Astrocyte (in vitro differentiated cells and primary cell): ENCODE measurements at regions not wholly inside any gene's neighbourhood (a gene's known extent, or its start where the extent isn't known, plus 50 kb on each side); places are given as distances from the start of the nearest gene placed in this dataset.

Experiments used
- DNase-seq: peaks from one replicate; pipeline ENCODE4 v3.0.0-alpha.2; 2010; ENCODE audit warnings: low read depth
- FAIRE-seq: peaks from 2 replicates; lab custom pipeline; 2011; peaks lifted over from hg19 to GRCh38; lab: Jason Lieb, UNC
- H2AFZ ChIP-seq: 2 replicates; pipeline ENCODE4 v1.6.0; 2012; ENCODE audit warnings: low read depth, low read length, inconsistent platforms
- H3K27ac ChIP-seq: 2 replicates; pipeline ENCODE4 v1.5.1; 2011; ENCODE audit warnings: low read depth, low read length, inconsistent platforms
- H3K27me3 ChIP-seq: 2 replicates; pipeline ENCODE4 v1.6.0; 2011; ENCODE audit warnings: low read length, inconsistent platforms; ENCODE audit not compliant: insufficient read depth
- H3K36me3 ChIP-seq: 2 replicates; pipeline ENCODE4 v1.5.1; 2011; ENCODE audit warnings: low read length, inconsistent platforms; ENCODE audit not compliant: insufficient read depth
- H3K4me1 ChIP-seq: 2 replicates; pipeline ENCODE4 v1.5.1; 2011; ENCODE audit warnings: low read length, inconsistent platforms; ENCODE audit not compliant: insufficient read depth
- H3K4me2 ChIP-seq: 2 replicates; pipeline ENCODE4 v1.6.0; 2012; ENCODE audit warnings: low read length, inconsistent platforms
- H3K4me3 ChIP-seq: 2 replicates; pipeline ENCODE4 v1.5.1; 2011; ENCODE audit warnings: low read depth, mild to moderate bottlenecking, low read length, inconsistent platforms; ENCODE audit not compliant: insufficient read depth
- H3K79me2 ChIP-seq: 2 replicates; pipeline ENCODE4 v1.6.0; 2012; ENCODE audit warnings: mild to moderate bottlenecking, low read length, inconsistent platforms; ENCODE audit not compliant: insufficient read depth
- H3K9ac ChIP-seq: 2 replicates; pipeline ENCODE4 v1.6.0; 2012; ENCODE audit warnings: mild to moderate bottlenecking, low read length, inconsistent platforms
- H3K9me3 ChIP-seq: 2 replicates; pipeline ENCODE4 v1.5.1; 2012; ENCODE audit warnings: low read depth, mild to moderate bottlenecking, low read length, inconsistent platforms; ENCODE audit not compliant: insufficient read depth
- H4K20me1 ChIP-seq: 2 replicates; pipeline ENCODE4 v1.6.0; 2012; ENCODE audit warnings: low read length, inconsistent platforms; ENCODE audit not compliant: insufficient read depth
- H3K27ac Mint-ChIP-seq: one replicate; pipeline ENCODE4 v1.8.0; 2021; ENCODE audit warnings: mild to moderate bottlenecking, mixed read lengths; ENCODE audit not compliant: unreplicated experiment
- H3K27me3 Mint-ChIP-seq: one replicate; pipeline ENCODE4 v1.8.0; 2021; ENCODE audit warnings: low read depth, mixed read lengths; ENCODE audit not compliant: unreplicated experiment
- H3K36me3 Mint-ChIP-seq: one replicate; pipeline ENCODE4 v1.8.0; 2021; ENCODE audit warnings: low read depth, mixed read lengths; ENCODE audit not compliant: unreplicated experiment
- H3K4me1 Mint-ChIP-seq: one replicate; pipeline ENCODE4 v1.8.0; 2021; ENCODE audit warnings: low read depth, mixed read lengths; ENCODE audit not compliant: unreplicated experiment
- H3K4me3 Mint-ChIP-seq: one replicate; pipeline ENCODE4 v1.8.0; 2021; ENCODE audit warnings: mild to moderate bottlenecking, moderate library complexity, mixed read lengths; ENCODE audit not compliant: unreplicated experiment
- H3K9me3 Mint-ChIP-seq: one replicate; pipeline ENCODE4 v1.8.0; 2021; ENCODE audit warnings: mild to moderate bottlenecking, mixed read lengths; ENCODE audit not compliant: unreplicated experiment
- EZH2 ChIP-seq: IDR thresholded peaks from 2 replicates; pipeline ENCODE4 v1.6.1; 2012; ENCODE audit warnings: mild to moderate bottlenecking, low read length, inconsistent platforms; ENCODE audit not compliant: insufficient read depth
- TF ChIP-seq, protein P1 (sequence below): IDR thresholded peaks from 2 replicates; pipeline ENCODE4 v1.5.1; 2011; ENCODE audit warnings: low read depth, mild to moderate bottlenecking, inconsistent platforms, low read length, moderate library complexity; ENCODE audit not compliant: insufficient read depth

GRCh38 chr3:135558150-135558783 lies 407.3 kb upstream of the PPP2R3A start:
- Histone ChIP-seq H3K4me3 (no peak overlapping the region), H3K4me1 (no peaks in the 10 kb centered on the region), H3K36me3 (no peaks in the 10 kb centered on the region), H4K20me1 (no peaks in the 10 kb centered on the region), H2AFZ (no peak overlapping the region), H3K4me2 (no peak overlapping the region), H3K79me2 (no peaks in the 10 kb centered on the region), H3K27me3 (no peaks in the 10 kb centered on the region), H3K27ac (no peak overlapping the region), H3K9me3 (no peaks in the 10 kb centered on the region), H3K9ac (no peak overlapping the region)
- no peak for DNase-seq
- Mint-ChIP-seq H3K27me3 (no peaks in the 10 kb centered on the region), H3K36me3 (no peaks in the 10 kb centered on the region), H3K9me3 (no peaks in the 10 kb centered on the region), H3K27ac (no peak overlapping the region), H3K4me3 (no peak overlapping the region), H3K4me1 (peaks cover 9% of the 10 kb centered on the region)
- TF ChIP-seq EZH2 = no peak
- TF ChIP-seq, protein P1, sequence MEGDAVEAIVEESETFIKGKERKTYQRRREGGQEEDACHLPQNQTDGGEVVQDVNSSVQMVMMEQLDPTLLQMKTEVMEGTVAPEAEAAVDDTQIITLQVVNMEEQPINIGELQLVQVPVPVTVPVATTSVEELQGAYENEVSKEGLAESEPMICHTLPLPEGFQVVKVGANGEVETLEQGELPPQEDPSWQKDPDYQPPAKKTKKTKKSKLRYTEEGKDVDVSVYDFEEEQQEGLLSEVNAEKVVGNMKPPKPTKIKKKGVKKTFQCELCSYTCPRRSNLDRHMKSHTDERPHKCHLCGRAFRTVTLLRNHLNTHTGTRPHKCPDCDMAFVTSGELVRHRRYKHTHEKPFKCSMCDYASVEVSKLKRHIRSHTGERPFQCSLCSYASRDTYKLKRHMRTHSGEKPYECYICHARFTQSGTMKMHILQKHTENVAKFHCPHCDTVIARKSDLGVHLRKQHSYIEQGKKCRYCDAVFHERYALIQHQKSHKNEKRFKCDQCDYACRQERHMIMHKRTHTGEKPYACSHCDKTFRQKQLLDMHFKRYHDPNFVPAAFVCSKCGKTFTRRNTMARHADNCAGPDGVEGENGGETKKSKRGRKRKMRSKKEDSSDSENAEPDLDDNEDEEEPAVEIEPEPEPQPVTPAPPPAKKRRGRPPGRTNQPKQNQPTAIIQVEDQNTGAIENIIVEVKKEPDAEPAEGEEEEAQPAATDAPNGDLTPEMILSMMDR = no peak
- FAIRE-seq = no peak

- peaks cover 8% of the 10 kb centered on the region for H3K4me1 Mint-ChIP-seq
- H3K9me3 ChIP-seq = no peaks in the 10 kb centered on the region
- H3K4me3 ChIP-seq = no peak overlapping the region
- no peak overlapping the region for H3K27ac ChIP-seq
- no peak overlapping the region for H3K4me2 ChIP-seq
- DNase-seq (no peak), FAIRE-seq (no peak)
- no peak for TF ChIP-seq EZH2
- TF ChIP-seq, protein P1 = no peak
- no peaks in the 10 kb centered on the region for H3K79me2 ChIP-seq
- no peak overlapping the region for H3K4me3 Mint-ChIP-seq
- H4K20me1 ChIP-seq = no peaks in the 10 kb centered on the region
- H3K4me1 ChIP-seq = no peaks in the 10 kb centered on the region
- H3K27me3 Mint-ChIP-seq = no peaks in the 10 kb centered on the region
- H3K9ac ChIP-seq = no peak overlapping the region
- H2AFZ ChIP-seq = no peak overlapping the region
- no peak overlapping the region for H3K27ac Mint-ChIP-seq
- no peaks in the 10 kb centered on the region for H3K27me3 ChIP-seq
- no peaks in the 10 kb centered on the region for H3K9me3 Mint-ChIP-seq
- H3K36me3 Mint-ChIP-seq = no peaks in the 10 kb centered on the region
- no peaks in the 10 kb centered on the region for H3K36me3 ChIP-seq
Observed at GRCh38 chr3:135558906-135559305, 406.6 kb upstream of the PPP2R3A start.

DNA sequence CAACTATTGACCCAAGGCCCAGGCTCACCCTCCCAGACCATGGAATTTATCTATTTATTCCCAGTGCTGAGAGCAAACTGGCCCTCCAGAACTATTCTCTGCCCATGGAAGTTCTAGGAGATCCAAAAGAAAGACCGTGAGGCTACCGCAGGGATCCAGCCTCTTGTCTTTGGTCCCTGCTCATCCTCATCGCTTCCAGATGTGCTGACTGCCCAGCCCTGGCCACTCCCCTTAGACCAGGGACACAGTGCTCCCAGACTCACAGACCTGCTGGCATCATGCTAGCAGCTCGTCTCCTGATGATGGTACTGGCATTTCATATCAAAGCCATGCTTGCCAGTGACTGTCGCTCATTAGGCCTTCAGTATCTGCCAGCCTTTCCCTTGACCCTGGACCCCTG lies 405.7 kb upstream of the PPP2R3A start:
- TF ChIP-seq, protein P1 = no peak
- no peak for TF ChIP-seq EZH2

More for the DNA sequence above, 405.7 kb upstream of the PPP2R3A start:
- Histone ChIP-seq H3K4me2 (no peak overlapping the region), H3K4me3 (no peak overlapping the region), H4K20me1 (no peaks in the 10 kb centered on the region), H3K9me3 (no peaks in the 10 kb centered on the region), H3K27ac (no peak overlapping the region), H3K27me3 (no peaks in the 10 kb centered on the region), H3K9ac (no peak overlapping the region), H3K4me1 (no peaks in the 10 kb centered on the region), H3K36me3 (no peaks in the 10 kb centered on the region), H3K79me2 (no peaks in the 10 kb centered on the region), H2AFZ (no peak overlapping the region)
- no peak overlapping the region for H3K27ac Mint-ChIP-seq
- no peak overlapping the region for H3K4me3 Mint-ChIP-seq
- peaks cover 7% of the 10 kb centered on the region for H3K4me1 Mint-ChIP-seq
- H3K36me3 Mint-ChIP-seq = no peaks in the 10 kb centered on the region
- H3K27me3 Mint-ChIP-seq = no peaks in the 10 kb centered on the region
- no peaks in the 10 kb centered on the region for H3K9me3 Mint-ChIP-seq
- no peak for DNase-seq
- no peak for FAIRE-seq
